GM12878 (cell line): ENCODE measurements at regions not wholly inside any gene's neighbourhood (a gene's known extent, or its start where the extent isn't known, plus 50 kb on each side); places are given as distances from the start of the nearest gene placed in this dataset.

Experiments
- ATAC-seq: fragments of 200-7000 bp; cut with Tn5 transposase; 3 replicates; pipeline ENCODE4 v1.9.1; 2020; ENCODE audit warnings: mild to moderate bottlenecking, moderate library complexity
- BruUV-seq: library from RNA; stranded (reverse); fragments of 400-500 nt; replicated peaks from 2 replicates; lab custom pipeline; 2021; lab: Mats Ljungman, UMichigan
- CTCF ChIA-PET: fragments of 300-600 bp; sonication (Branson Sonifier 250); formaldehyde crosslinking; extraction: SDS; loops from one replicate; lab custom pipeline; 2021; ENCODE audit warnings: inconsistent platforms; lab: Yijun Ruan, JAX
- POLR2A ChIA-PET: fragments of 350-600 bp; formaldehyde crosslinking; extraction: SDS; loops from one replicate; lab custom pipeline; 2021; ENCODE audit warnings: inconsistent platforms; lab: Charles Lee
- RAD21 ChIA-PET: fragments of 300-600 bp; sonication (Branson Sonifier 250); formaldehyde crosslinking; loops from one replicate; lab custom pipeline; 2023; ENCODE audit warnings: antibody characterized with exemption; ENCODE audit not compliant: unreplicated experiment; lab: Charles Lee
- SMC1A ChIA-PET: fragments of 300-600 bp; sonication (Branson Sonifier 250); formaldehyde crosslinking; loops from one replicate; lab custom pipeline; 2023; ENCODE audit not compliant: unreplicated experiment, uncharacterized antibody; lab: Charles Lee
- DNase-seq: peaks from one replicate; pipeline ENCODE4 v3.0.0-alpha.2; 2011; ENCODE audit warnings: low read depth, low spot score
- FAIRE-seq: peaks from 3 replicates; lab custom pipeline; 2011; peaks lifted over from hg19 to GRCh38; lab: Jason Lieb, UNC
- H2AFZ ChIP-seq: 2 replicates; pipeline ENCODE4 v1.6.0; 2011; ENCODE audit warnings: low read depth, low read length, control low read depth; ENCODE audit not compliant: control insufficient read depth
- H3K27ac ChIP-seq: 2 replicates; pipeline ENCODE4 v1.5.1; 2011; ENCODE audit warnings: control low read depth; ENCODE audit not compliant: control insufficient read depth, insufficient read depth
- H3K27me3 ChIP-seq, 2 experiments: replicated peaks in 1 of 2; 2 replicates each; pipeline versions ENCODE4 v1.6.0 to v1.6.1; 2011; ENCODE audit warnings: low read length in 1 of 2; ENCODE audit not compliant: control insufficient read depth in 2 of 2, insufficient read depth in 2 of 2
- H3K36me3 ChIP-seq, 2 experiments: 2 replicates each; pipeline ENCODE4 v1.5.1; 2011; ENCODE audit warnings: low read length in 1 of 2; ENCODE audit not compliant: control insufficient read depth in 2 of 2, insufficient read depth in 2 of 2
- H3K4me1 ChIP-seq: 2 replicates; pipeline ENCODE4 v1.6.1; 2011; ENCODE audit warnings: mild to moderate bottlenecking, low read length, moderate library complexity, mixed read lengths; ENCODE audit not compliant: control insufficient read depth, insufficient read depth
- H3K4me2 ChIP-seq: 2 replicates; pipeline ENCODE4 v1.6.0; 2011; ENCODE audit warnings: control low read depth; ENCODE audit not compliant: control insufficient read depth, insufficient read depth
- H3K4me3 ChIP-seq: fragments of 200-600 bp; sonication (generic); 2 replicates; pipeline ENCODE4 v1.5.1; 2016
- H3K79me2 ChIP-seq: 2 replicates; pipeline ENCODE4 v1.6.0; 2011; ENCODE audit warnings: low read length; ENCODE audit not compliant: control insufficient read depth, insufficient read depth
- H3K9ac ChIP-seq: 2 replicates; pipeline ENCODE4 v1.8.0; 2011; ENCODE audit warnings: low read length, control low read depth, mixed read lengths; ENCODE audit not compliant: control insufficient read depth, insufficient read depth
- H3K9me3 ChIP-seq: replicated peaks from 3 replicates; pipeline ENCODE4 v1.5.1; 2011; ENCODE audit warnings: mild to moderate bottlenecking, low read length; ENCODE audit not compliant: control insufficient read depth, insufficient read depth
- H4K20me1 ChIP-seq: 2 replicates; pipeline ENCODE4 v1.6.0; 2011; ENCODE audit not compliant: control insufficient read depth, insufficient read depth
- BCL11A ChIP-seq: IDR thresholded peaks from 2 replicates; pipeline ENCODE4 v1.6.1; 2011; ENCODE audit warnings: low read depth, low read length
- CHD1 ChIP-seq: IDR thresholded peaks from 2 replicates; pipeline ENCODE4 v1.6.1; 2012; ENCODE audit warnings: low read depth, low read length, improper control_type of control experiment
- ELK1 ChIP-seq: IDR thresholded peaks from 2 replicates; pipeline ENCODE4 v1.6.1; 2012; ENCODE audit warnings: low read depth, low read length, improper control_type of control experiment
- MTA3 ChIP-seq: IDR thresholded peaks from 2 replicates; pipeline ENCODE4 v1.6.1; 2012; ENCODE audit warnings: low read length, inconsistent platforms, borderline replicate concordance
- NFIC ChIP-seq: IDR thresholded peaks from 2 replicates; pipeline ENCODE4 v1.6.1; 2012; ENCODE audit warnings: low read depth, mild to moderate bottlenecking, inconsistent platforms, low read length, moderate library complexity
- PML ChIP-seq: IDR thresholded peaks from 2 replicates; pipeline ENCODE4 v1.6.1; 2012; ENCODE audit warnings: low read length, inconsistent platforms
- POLR2A ChIP-seq: IDR thresholded peaks from 2 replicates; pipeline ENCODE4 v1.6.1; 2011; ENCODE audit warnings: low read depth, mild to moderate bottlenecking, low read length
- POU2F2 ChIP-seq: IDR thresholded peaks from 3 replicates; pipeline ENCODE4 v1.6.1; 2011; ENCODE audit warnings: low read depth, mild to moderate bottlenecking, low read length, borderline replicate concordance
- RBBP5 ChIP-seq: fragments of 200-600 bp; sonication (generic); conservative IDR thresholded peaks from 2 replicates; pipeline ENCODE4 v1.6.1; 2016
- RCOR1 ChIP-seq: conservative IDR thresholded peaks from 2 replicates; pipeline ENCODE4 v1.6.1; 2012; ENCODE audit warnings: low read depth, low read length, improper control_type of control experiment
- SRF ChIP-seq, 2 experiments: IDR thresholded peaks; 2 replicates each; pipeline ENCODE4 v1.6.1; 2011; ENCODE audit warnings: low read depth in 2 of 2, low read length in 2 of 2, mild to moderate bottlenecking in 1 of 2, moderate library complexity in 1 of 2
- USF1 ChIP-seq: IDR thresholded peaks from 2 replicates; pipeline ENCODE4 v1.6.1; 2011; ENCODE audit warnings: borderline replicate concordance, low read depth, mild to moderate bottlenecking, moderate library complexity, mixed read lengths, low read length; ENCODE audit not compliant: insufficient read depth; ENCODE audit errors: extremely low read length
- USF2 ChIP-seq: IDR thresholded peaks from 2 replicates; pipeline ENCODE4 v1.6.1; 2011; ENCODE audit warnings: low read depth, low read length, improper control_type of control experiment, borderline replicate concordance
- ZNF592 ChIP-seq: fragments of 450-650 bp; IDR thresholded peaks from 2 replicates; pipeline ENCODE4 v1.6.1; 2017; ENCODE audit warnings: mild to moderate bottlenecking, moderate library complexity
- ZNF687 ChIP-seq: fragments of 450-650 bp; IDR thresholded peaks from 2 replicates; pipeline ENCODE4 v1.6.1; 2017; ENCODE audit warnings: mild to moderate bottlenecking, moderate library complexity
- WGBS: methylation state at CpG from one replicate; pipeline ENCODE4 v1.1.6; 2016; ENCODE audit warnings: low lambda C conversion rate; ENCODE audit not compliant: insufficient replicate concordance, insufficient coverage; ENCODE audit errors: missing lambda C conversion rate; 5-methylcytosine and 5-hydroxymethylcytosine counted together
- in situ Hi-C: fragments of 300-500 bp; cut with MboI; formaldehyde crosslinking; loops from 9 replicates; pipeline ENCODE4 v1.14.3; 2018; ENCODE audit warnings: mixed read lengths
- intact Hi-C: fragments of 100-400 bp; cut with micrococcal nuclease; formaldehyde crosslinking; loops from one replicate; pipeline ENCODE4 v1.14.2; 2022; ENCODE audit not compliant: unreplicated experiment

- CTCF ChIA-PET: no interaction called here
- Histone ChIP-seq H3K9me3 (no peaks in the 10 kb centered on the region), H3K79me2 (no peaks in the 10 kb centered on the region), H4K20me1 (no peaks in the 10 kb centered on the region), H3K9ac (no peak overlapping the region), H3K4me3 (no peak overlapping the region), H3K4me2 (no peak overlapping the region), H3K36me3 (no peaks in the 10 kb centered on the region), H3K4me1 (no peaks in the 10 kb centered on the region), H3K27ac (no peak overlapping the region), H3K27me3 (no peaks in the 10 kb centered on the region), H2AFZ (no peak overlapping the region)
- WGBS: 50% methylated on average over 1 of the region's 1 CpG
- POLR2A ChIA-PET: no interaction called here
- FAIRE-seq: no peak
- in situ Hi-C loops: no loop called here
- DNase-seq: no peak
- SMC1A ChIA-PET: interaction anchor here (1.3 kb wide), 1 partner anchor 12 kb away, joined by 5 read pairs; no protein-coding TSS in a partner anchor
- ATAC-seq: no peak
- RAD21 ChIA-PET: no interaction called here
- no TSS peak for BruUV-seq
- intact Hi-C loops: no loop called here
- TF ChIP-seq ZNF687 (no peak), POLR2A (no peak), USF2 (no peak), CHD1 (no peak), PML (no peak), BCL11A (no peak), MTA3 (no peak), SRF (IDR thresholded peaks at IDR 0.05; ENCODE audit: low read depth in 2 of 2, low read length in 2 of 2) (no peak), ELK1 (no peak), USF1 (no peak), ZNF592 (no peak), RCOR1 (no peak), NFIC (no peak), POU2F2 (no peak), RBBP5 (no peak)
Observed at GRCh38 chr3:182369861-182370260, 423.4 kb upstream of the ATP11B start.
